Right lobe of liver (tissue), 4 donors: ENCODE measurements at regions not wholly inside any gene's neighbourhood (a gene's known extent, or its start where the extent isn't known, plus 50 kb on each side); places are given as distances from the start of the nearest gene placed in this dataset.

Source experiments
- CTCF ChIP-seq, 4 donors: fragments of 200-600 bp in 3 of 4; fragments of 450-650 bp in 1 of 4; IDR thresholded peaks; one replicate each; pipeline versions ENCODE4 v1.5.1 to v1.8.0; 2016 to 2022; ENCODE audit warnings: antibody characterized with exemption in 4 of 4, mild to moderate bottlenecking in 2 of 4
- POLR2A ChIP-seq: fragments of 450-650 bp; IDR thresholded peaks from one replicate; pipeline ENCODE4 v1.6.1; 2017; ENCODE audit warnings: antibody characterized with exemption, mild to moderate bottlenecking
- donor health status: DM: no; HTN: no; CAD: no.
- donor health status: DM: no; HTN: no; CAD: no.
- donor health status: DM: no; HTN: yes; CAD: no.

- no peak for TF ChIP-seq CTCF (IDR thresholded peaks at IDR 0.05)
- no peak for TF ChIP-seq POLR2A
These were observed 487.2 kb upstream of the BCHE start for GRCh38 chr3:166324401-166324800.
